ENCODE measurements at regions not wholly inside any gene's neighbourhood (a gene's known extent, or its start where the extent isn't known, plus 50 kb on each side); places are given as distances from the start of the nearest gene placed in this dataset.

GRCh38 chr16:85379041-85380001, 233.8 kb upstream of the GSE1 start:
- no peak for DNase-seq (ENCODE audit: low spot score in 2 of 2)
- intact Hi-C loops (cut with DNase I; ENCODE audit: low total_unique reads): no loop called here

GRCh38 chr16:85380002-85380395, 233.1 kb upstream of the GSE1 start:
- no peak for TF ChIP-seq CTCF (IDR thresholded peaks at IDR 0.05)
- no peak for TF ChIP-seq POLR2A (IDR thresholded peaks at IDR 0.05)
- 47 to 50% methylated on average over 2 of the region's 2 CpGs for WGBS, 2 donors
- H3K4me3 ChIP-seq (ENCODE audit: low read depth, poor library complexity, severe bottlenecking): no peak overlapping the region
- intact Hi-C loops (cut with DNase I; ENCODE audit: low total_unique reads): no loop called here
- no peak for DNase-seq (ENCODE audit: low spot score in 2 of 2)

More at GRCh38 chr16:85379041-85380001, 233.8 kb upstream of the GSE1 start:
- TF ChIP-seq POLR2A (IDR thresholded peaks at IDR 0.05) (no peak), CTCF (IDR thresholded peaks at IDR 0.05) (no peak)
- no peak overlapping the region for H3K4me3 ChIP-seq (ENCODE audit: low read depth, poor library complexity, severe bottlenecking)
- WGBS, 2 donors: 80 to 85% methylated on average over 12 to 15 of the region's 15 CpGs

- TF ChIP-seq CTCF (IDR thresholded peaks at IDR 0.05) (no peak), POLR2A (IDR thresholded peaks at IDR 0.05) (no peak)
- DNase-seq (ENCODE audit: low spot score in 2 of 2): no peak
- no peak overlapping the region for H3K4me3 ChIP-seq (ENCODE audit: low read depth, poor library complexity, severe bottlenecking)
- 75 to 76% methylated on average over 19 of the region's 19 CpGs for WGBS, 2 donors
- intact Hi-C loops (cut with DNase I; ENCODE audit: low total_unique reads): no loop called here
These were observed 232.0 kb upstream of the GSE1 start for GRCh38 chr16:85380905-85381737.

GRCh38 chr16:85381738-85382592, 231.2 kb upstream of the GSE1 start:
- WGBS, 2 donors: 50 to 52% methylated on average over 25 to 26 of the region's 26 CpGs
- intact Hi-C loops (cut with DNase I; ENCODE audit: low total_unique reads): no loop called here
- DNase-seq (ENCODE audit: low spot score in 2 of 2): no peak
- TF ChIP-seq POLR2A (IDR thresholded peaks at IDR 0.05) (no peak), CTCF (IDR thresholded peaks at IDR 0.05) (no peak)
- no peak overlapping the region for H3K4me3 ChIP-seq (ENCODE audit: low read depth, poor library complexity, severe bottlenecking)

- H3K4me3 ChIP-seq (ENCODE audit: low read depth, poor library complexity, severe bottlenecking): no peak overlapping the region
- intact Hi-C loops (cut with DNase I; ENCODE audit: low total_unique reads): no loop called here
- TF ChIP-seq POLR2A (IDR thresholded peaks at IDR 0.05): no peak
- peak in 1 of 3 donors; percentile 7 for TF ChIP-seq CTCF (IDR thresholded peaks at IDR 0.05)
- WGBS, 2 donors: 93 to 95% methylated on average over 11 of the region's 11 CpGs
- no peak for DNase-seq (ENCODE audit: low spot score in 2 of 2)
These were observed 230.4 kb upstream of the GSE1 start for GRCh38 chr16:85382717-85383118.

Data from lower leg skin (tissue), 4 donors.